GM18951 (cell line): ENCODE measurements at regions not wholly inside any gene's neighbourhood (a gene's known extent, or its start where the extent isn't known, plus 50 kb on each side); places are given as distances from the start of the nearest gene placed in this dataset.

Experiments
- POLR2A ChIP-seq: IDR thresholded peaks from 4 replicates; pipeline ENCODE4 v1.6.1; 2011; ENCODE audit warnings: mild to moderate bottlenecking; ENCODE audit not compliant: insufficient read length, insufficient read depth; ENCODE audit errors: extremely low read depth
- in situ Hi-C: fragments of 300-500 bp; cut with MboI; formaldehyde crosslinking; loops from one replicate; pipeline ENCODE4 v1.12.0; 2022; ENCODE audit warnings: low sequenced_read_pairs, mixed read lengths, inconsistent platforms; ENCODE audit not compliant: unreplicated experiment

- in situ Hi-C loops = no loop called here
- no peak for TF ChIP-seq POLR2A
Measured at GRCh38 chr3:24986612-24987011, 441.5 kb upstream of the RARB start.

GRCh38 chr3:24999357-24999756 is 428.7 kb upstream of the RARB start:
- no peak for TF ChIP-seq POLR2A
- in situ Hi-C loops = no loop called here

- in situ Hi-C loops = no loop called here
- no peak for TF ChIP-seq POLR2A
Measured at GRCh38 chr3:25000971-25001591, 427.0 kb upstream of the RARB start.

GRCh38 chr3:25002052-25002451 is 426.0 kb upstream of the RARB start:
- no peak for TF ChIP-seq POLR2A
- in situ Hi-C loops = no loop called here

- TF ChIP-seq POLR2A = no peak
- in situ Hi-C loops = no loop called here
Measured at GRCh38 chr3:25007974-25008658, 419.9 kb upstream of the RARB start.

GRCh38 chr3:25009665-25010064 is 418.4 kb upstream of the RARB start:
- no peak for TF ChIP-seq POLR2A
- in situ Hi-C loops = no loop called here

- in situ Hi-C loops = no loop called here
- TF ChIP-seq POLR2A = no peak
Measured at GRCh38 chr3:25015599-25015998, 412.5 kb upstream of the RARB start.

- in situ Hi-C loops = no loop called here
- no peak for TF ChIP-seq POLR2A
Measured at GRCh38 chr3:25018909-25019308, 409.2 kb upstream of the RARB start.

GRCh38 chr3:25019506-25019905 is 408.6 kb upstream of the RARB start:
- in situ Hi-C loops = no loop called here
- no peak for TF ChIP-seq POLR2A

GRCh38 chr3:25021816-25022215 is 406.2 kb upstream of the RARB start:
- TF ChIP-seq POLR2A = no peak
- in situ Hi-C loops = no loop called here

- no peak for TF ChIP-seq POLR2A
- in situ Hi-C loops = no loop called here
Measured at GRCh38 chr3:25023876-25024275, 404.2 kb upstream of the RARB start.

- no peak for TF ChIP-seq POLR2A
- in situ Hi-C loops = no loop called here
Measured at GRCh38 chr3:25025236-25025635, 402.8 kb upstream of the RARB start.

- in situ Hi-C loops = no loop called here
- no peak for TF ChIP-seq POLR2A
Measured at GRCh38 chr3:25027650-25028049, 400.4 kb upstream of the RARB start.

GRCh38 chr3:25029820-25030219 is 398.2 kb upstream of the RARB start:
- in situ Hi-C loops = no loop called here
- TF ChIP-seq POLR2A = no peak
